KMS-11 (cell line): ENCODE measurements at regions not wholly inside any gene's neighbourhood (a gene's known extent, or its start where the extent isn't known, plus 50 kb on each side); places are given as distances from the start of the nearest gene placed in this dataset.

Experiments used
- H2AFZ ChIP-seq: fragments of 200-600 bp; sonication (generic); 2 replicates; pipeline ENCODE4 v1.6.1; 2016; ENCODE audit warnings: antibody characterized with exemption, mixed run types, low read depth
- H3K27ac ChIP-seq: fragments of 200-600 bp; sonication (generic); 2 replicates; pipeline ENCODE4 v1.6.1; 2016; ENCODE audit warnings: mild to moderate bottlenecking, mixed run types
- H3K27me3 ChIP-seq: fragments of 200-600 bp; sonication (generic); 2 replicates; pipeline ENCODE4 v1.6.1; 2017; ENCODE audit warnings: mild to moderate bottlenecking, low read depth, mixed run types, moderate library complexity; ENCODE audit not compliant: insufficient read depth
- H3K36me3 ChIP-seq: fragments of 200-600 bp; sonication (generic); 2 replicates; pipeline ENCODE4 v1.6.1; 2017; ENCODE audit warnings: mild to moderate bottlenecking, mixed run types; ENCODE audit not compliant: insufficient read depth
- H3K4me1 ChIP-seq: fragments of 200-600 bp; sonication (generic); 2 replicates; pipeline ENCODE4 v1.6.1; 2016; ENCODE audit warnings: mild to moderate bottlenecking, low read depth, mixed run types; ENCODE audit not compliant: poor library complexity, severe bottlenecking
- H3K4me2 ChIP-seq: fragments of 200-600 bp; sonication (generic); 2 replicates; pipeline ENCODE4 v1.7.0; 2016; ENCODE audit warnings: mild to moderate bottlenecking, mixed run types
- H3K4me3 ChIP-seq: fragments of 200-600 bp; sonication (generic); IDR thresholded peaks from 2 replicates; pipeline ENCODE4 v1.6.1; 2017; ENCODE audit warnings: low read depth, low read length, mixed read lengths; ENCODE audit not compliant: insufficient read depth
- H3K79me2 ChIP-seq: fragments of 200-600 bp; sonication (generic); 2 replicates; pipeline ENCODE4 v1.6.1; 2016; ENCODE audit warnings: low read depth, mixed run types; ENCODE audit not compliant: insufficient read depth
- H3K9ac ChIP-seq: fragments of 200-600 bp; sonication (generic); 2 replicates; pipeline ENCODE4 v1.6.1; 2016; ENCODE audit warnings: mild to moderate bottlenecking, mixed run types
- H4K20me1 ChIP-seq: fragments of 200-600 bp; sonication (generic); 2 replicates; pipeline ENCODE4 v1.6.1; 2016; ENCODE audit warnings: mild to moderate bottlenecking, mixed run types; ENCODE audit not compliant: insufficient read depth
- TF ChIP-seq, protein P1 (sequence below): fragments of 200-600 bp; sonication (generic); conservative IDR thresholded peaks from 2 replicates; pipeline ENCODE4 v1.6.1; 2017; ENCODE audit warnings: low read depth, mild to moderate bottlenecking, antibody characterized with exemption, low read length, moderate library complexity, mixed read lengths

DNA sequence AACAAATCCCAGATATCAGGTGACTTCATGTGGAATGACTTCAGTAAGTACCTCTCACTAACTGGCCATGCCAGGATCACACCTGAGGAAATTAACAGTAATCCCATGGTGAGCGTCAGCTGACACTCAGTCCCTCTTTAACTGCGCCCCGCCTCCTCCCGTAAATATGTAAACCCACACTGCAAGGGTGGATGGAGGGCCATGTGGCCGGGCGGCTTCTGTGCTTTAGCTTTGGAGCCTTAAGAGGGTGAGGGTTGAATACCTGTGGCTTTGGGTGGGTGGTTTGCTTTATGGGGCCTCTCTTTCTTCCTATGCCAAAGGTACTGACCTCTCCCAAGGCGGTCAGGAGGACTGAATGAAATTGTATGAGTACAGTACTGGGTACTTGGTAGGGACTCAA, 141.7 kb downstream of the MRM1 start:
- Histone ChIP-seq H3K9ac (no peak overlapping the region), H3K27ac (no peak overlapping the region), H2AFZ (no peak overlapping the region), H3K4me2 (no peak overlapping the region), H3K27me3 (no peaks in the 10 kb centered on the region), H3K4me1 (no peaks in the 10 kb centered on the region), H3K36me3 (no peaks in the 10 kb centered on the region), H4K20me1 (no peaks in the 10 kb centered on the region), H3K79me2 (no peaks in the 10 kb centered on the region), H3K4me3 (no peak overlapping the region)
- TF ChIP-seq, protein P1, sequence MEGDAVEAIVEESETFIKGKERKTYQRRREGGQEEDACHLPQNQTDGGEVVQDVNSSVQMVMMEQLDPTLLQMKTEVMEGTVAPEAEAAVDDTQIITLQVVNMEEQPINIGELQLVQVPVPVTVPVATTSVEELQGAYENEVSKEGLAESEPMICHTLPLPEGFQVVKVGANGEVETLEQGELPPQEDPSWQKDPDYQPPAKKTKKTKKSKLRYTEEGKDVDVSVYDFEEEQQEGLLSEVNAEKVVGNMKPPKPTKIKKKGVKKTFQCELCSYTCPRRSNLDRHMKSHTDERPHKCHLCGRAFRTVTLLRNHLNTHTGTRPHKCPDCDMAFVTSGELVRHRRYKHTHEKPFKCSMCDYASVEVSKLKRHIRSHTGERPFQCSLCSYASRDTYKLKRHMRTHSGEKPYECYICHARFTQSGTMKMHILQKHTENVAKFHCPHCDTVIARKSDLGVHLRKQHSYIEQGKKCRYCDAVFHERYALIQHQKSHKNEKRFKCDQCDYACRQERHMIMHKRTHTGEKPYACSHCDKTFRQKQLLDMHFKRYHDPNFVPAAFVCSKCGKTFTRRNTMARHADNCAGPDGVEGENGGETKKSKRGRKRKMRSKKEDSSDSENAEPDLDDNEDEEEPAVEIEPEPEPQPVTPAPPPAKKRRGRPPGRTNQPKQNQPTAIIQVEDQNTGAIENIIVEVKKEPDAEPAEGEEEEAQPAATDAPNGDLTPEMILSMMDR = no peak

DNA sequence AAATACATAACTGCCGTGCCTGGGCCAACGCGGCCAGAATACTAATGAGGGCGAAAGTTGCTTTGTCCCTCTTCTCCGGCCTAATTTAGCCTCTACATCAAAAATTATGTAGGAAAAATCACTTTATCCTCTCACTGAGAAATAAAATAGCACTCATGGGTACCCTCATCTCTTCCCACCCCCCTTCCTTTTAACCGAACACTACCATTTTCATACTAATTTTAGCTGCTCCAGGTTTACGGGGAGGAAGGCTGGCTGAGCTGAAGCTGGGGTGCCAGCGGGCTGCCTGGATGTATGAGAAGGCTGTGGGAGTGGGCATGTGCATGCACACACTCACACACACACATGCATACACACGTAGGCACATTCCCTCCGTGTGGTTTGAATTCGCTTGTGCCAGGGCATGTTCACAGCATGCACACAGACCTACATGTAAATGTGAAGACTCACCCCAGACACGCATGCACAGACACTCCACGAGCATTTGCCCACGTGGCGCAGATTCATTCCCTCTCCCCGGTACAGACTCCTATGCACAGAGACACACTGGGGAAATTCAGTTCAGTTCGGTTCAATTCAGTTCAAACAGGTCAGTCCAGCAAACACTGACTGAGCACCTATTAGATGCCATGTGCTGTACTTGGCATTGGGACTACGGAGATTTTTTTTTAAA, 145.1 kb downstream of the MRM1 start:
- H3K27me3 ChIP-seq = no peaks in the 10 kb centered on the region

DNA sequence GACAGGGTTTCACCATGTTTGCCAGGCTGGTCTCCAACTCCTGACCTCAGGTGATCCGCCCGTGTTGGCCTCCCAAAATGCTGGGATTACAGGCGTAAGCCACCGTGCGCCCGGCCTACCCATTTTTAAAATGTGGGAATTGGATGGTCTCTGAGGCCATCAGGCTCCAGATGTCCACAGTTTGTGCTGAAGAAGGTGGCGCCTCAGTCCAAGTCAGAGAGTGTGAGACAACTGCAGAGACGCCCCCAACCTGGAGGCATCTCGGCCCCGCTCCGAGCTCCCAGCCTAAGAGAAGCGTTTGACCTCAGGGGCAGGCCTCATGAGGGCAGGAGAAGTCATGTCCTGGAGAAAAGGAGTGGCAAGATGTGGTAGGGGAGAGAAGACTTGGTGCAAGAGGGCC, 146.5 kb downstream of the MRM1 start:
- H2AFZ ChIP-seq = no peak overlapping the region
- no peak overlapping the region for H3K9ac ChIP-seq
- no peak overlapping the region for H3K4me3 ChIP-seq
- no peaks in the 10 kb centered on the region for H3K36me3 ChIP-seq
- TF ChIP-seq, protein P1 = no peak
- H3K4me2 ChIP-seq = no peak overlapping the region
- H3K27me3 ChIP-seq = no peaks in the 10 kb centered on the region
- H3K27ac ChIP-seq = no peak overlapping the region
- no peaks in the 10 kb centered on the region for H4K20me1 ChIP-seq
- H3K79me2 ChIP-seq = no peaks in the 10 kb centered on the region
- no peaks in the 10 kb centered on the region for H3K4me1 ChIP-seq

More for the DNA sequence above, 145.1 kb downstream of the MRM1 start:
- H3K79me2 ChIP-seq = no peaks in the 10 kb centered on the region
- no peak overlapping the region for H3K27ac ChIP-seq
- TF ChIP-seq, protein P1 = no peak
- no peak overlapping the region for H3K9ac ChIP-seq
- H3K4me2 ChIP-seq = no peak overlapping the region
- no peaks in the 10 kb centered on the region for H3K36me3 ChIP-seq
- no peak overlapping the region for H3K4me3 ChIP-seq
- no peaks in the 10 kb centered on the region for H4K20me1 ChIP-seq
- no peak overlapping the region for H2AFZ ChIP-seq
- no peaks in the 10 kb centered on the region for H3K4me1 ChIP-seq

DNA sequence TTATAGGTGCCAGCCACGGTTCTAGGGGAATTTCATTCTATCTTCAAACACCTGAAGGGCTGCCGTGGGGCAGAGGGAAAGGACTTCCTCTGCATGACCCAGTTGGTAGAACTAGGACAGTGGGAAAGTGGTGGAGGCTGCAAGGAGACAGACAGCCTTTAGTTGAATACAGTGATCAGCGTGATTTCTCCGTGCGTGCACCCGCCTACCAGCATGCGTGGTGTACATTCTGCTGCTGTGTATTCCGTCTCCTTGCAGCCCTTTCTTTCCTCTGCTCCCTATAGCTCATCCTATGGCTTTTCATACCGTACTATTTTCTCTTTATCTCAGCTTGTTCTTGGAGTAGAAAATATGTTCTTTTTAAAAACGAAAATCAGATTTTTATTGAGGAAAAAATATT, 146.9 kb downstream of the MRM1 start:
- H4K20me1 ChIP-seq = no peaks in the 10 kb centered on the region
- H3K4me2 ChIP-seq = no peak overlapping the region
- H3K79me2 ChIP-seq = no peaks in the 10 kb centered on the region
- no peak overlapping the region for H2AFZ ChIP-seq
- no peak overlapping the region for H3K9ac ChIP-seq
- no peak overlapping the region for H3K4me3 ChIP-seq
- no peaks in the 10 kb centered on the region for H3K4me1 ChIP-seq
- H3K27ac ChIP-seq = no peak overlapping the region
- TF ChIP-seq, protein P1 = no peak
- no peaks in the 10 kb centered on the region for H3K36me3 ChIP-seq
- H3K27me3 ChIP-seq = no peaks in the 10 kb centered on the region
